PC-3 (cell line): ENCODE measurements at regions not wholly inside any gene's neighbourhood (a gene's known extent, or its start where the extent isn't known, plus 50 kb on each side); places are given as distances from the start of the nearest gene placed in this dataset.

ENCODE experiments used
- EZH2 ChIP-seq: fragments of 300-600 bp; sonication (generic); IDR thresholded peaks from one replicate; pipeline ENCODE4 v1.6.1; 2017; ENCODE audit warnings: antibody characterized with exemption, mild to moderate bottlenecking, low read length; ENCODE audit not compliant: unreplicated experiment
- TF ChIP-seq, protein P1 (sequence below): fragments of 300-600 bp; sonication (generic); conservative IDR thresholded peaks from 2 replicates; pipeline ENCODE4 v1.5.1; 2017; ENCODE audit warnings: antibody characterized with exemption, low read depth, mild to moderate bottlenecking, low read length

DNA sequence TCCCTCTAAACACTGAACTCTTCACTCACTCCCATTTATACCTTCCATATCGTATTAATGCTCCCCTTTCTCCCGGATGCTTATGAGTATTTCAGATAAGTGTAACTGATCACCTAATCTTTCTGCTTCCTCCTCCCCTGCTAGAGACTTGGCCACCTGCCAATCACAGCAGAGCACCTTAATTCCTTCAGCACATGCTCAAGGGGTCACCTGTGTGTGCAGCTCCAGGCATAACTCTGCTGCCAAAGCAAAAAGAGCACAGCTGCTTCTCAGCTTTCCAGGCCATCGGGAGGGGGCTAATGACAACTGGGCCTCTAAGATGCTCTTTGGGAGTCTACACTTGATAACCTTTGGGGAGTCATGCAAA lies 106.9 kb upstream of the DYRK2 start:
- TF ChIP-seq EZH2: no peak
- TF ChIP-seq, protein P1, sequence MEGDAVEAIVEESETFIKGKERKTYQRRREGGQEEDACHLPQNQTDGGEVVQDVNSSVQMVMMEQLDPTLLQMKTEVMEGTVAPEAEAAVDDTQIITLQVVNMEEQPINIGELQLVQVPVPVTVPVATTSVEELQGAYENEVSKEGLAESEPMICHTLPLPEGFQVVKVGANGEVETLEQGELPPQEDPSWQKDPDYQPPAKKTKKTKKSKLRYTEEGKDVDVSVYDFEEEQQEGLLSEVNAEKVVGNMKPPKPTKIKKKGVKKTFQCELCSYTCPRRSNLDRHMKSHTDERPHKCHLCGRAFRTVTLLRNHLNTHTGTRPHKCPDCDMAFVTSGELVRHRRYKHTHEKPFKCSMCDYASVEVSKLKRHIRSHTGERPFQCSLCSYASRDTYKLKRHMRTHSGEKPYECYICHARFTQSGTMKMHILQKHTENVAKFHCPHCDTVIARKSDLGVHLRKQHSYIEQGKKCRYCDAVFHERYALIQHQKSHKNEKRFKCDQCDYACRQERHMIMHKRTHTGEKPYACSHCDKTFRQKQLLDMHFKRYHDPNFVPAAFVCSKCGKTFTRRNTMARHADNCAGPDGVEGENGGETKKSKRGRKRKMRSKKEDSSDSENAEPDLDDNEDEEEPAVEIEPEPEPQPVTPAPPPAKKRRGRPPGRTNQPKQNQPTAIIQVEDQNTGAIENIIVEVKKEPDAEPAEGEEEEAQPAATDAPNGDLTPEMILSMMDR: no peak
